M059J (cell line): ENCODE measurements at regions not wholly inside any gene's neighbourhood (a gene's known extent, or its start where the extent isn't known, plus 50 kb on each side); places are given as distances from the start of the nearest gene placed in this dataset.
"Not testable (repeated sequence)": the region's sequence is repeated elsewhere in the genome, so short reads cannot be mapped to it uniquely, and the experiment has no call there.

Source experiments
- DNase-seq: peaks from one replicate; pipeline ENCODE4 v3.0.0-alpha.2; 2012; ENCODE audit warnings: low read depth

GRCh38 chrX:1700757-1701156 lies 85.9 kb downstream of the ASMT start:
- DNase-seq = no peak

- not testable (repeated sequence) for DNase-seq
Observed at GRCh38 chrX:1701396-1701901, 86.6 kb downstream of the ASMT start.

GRCh38 chrX:1702142-1702541 lies 87.3 kb downstream of the ASMT start:
- not testable (repeated sequence) for DNase-seq

- DNase-seq = not testable (repeated sequence)
Observed at GRCh38 chrX:1702557-1702956, 87.7 kb downstream of the ASMT start.

GRCh38 chrX:1709277-1709676 lies 94.4 kb downstream of the ASMT start:
- DNase-seq = not testable (repeated sequence)

GRCh38 chrX:1713296-1713695 lies 98.4 kb downstream of the ASMT start:
- no peak for DNase-seq

- DNase-seq = no peak
Observed at GRCh38 chrX:1717373-1717772, 102.5 kb downstream of the ASMT start.

GRCh38 chrX:1719270-1719669 lies 104.4 kb downstream of the ASMT start:
- peak; percentile 64 for DNase-seq

- peak; percentile 79 for DNase-seq
Observed at GRCh38 chrX:1720836-1721235, 106.0 kb downstream of the ASMT start.

- DNase-seq = no peak
Observed at GRCh38 chrX:1725472-1725871, 110.6 kb downstream of the ASMT start.

GRCh38 chrX:1727531-1728027 lies 112.7 kb downstream of the ASMT start:
- peak; percentile 97 for DNase-seq

- DNase-seq = peak; percentile 32
Observed at GRCh38 chrX:1734806-1735205, 119.9 kb downstream of the ASMT start.

- no peak for DNase-seq
Observed at GRCh38 chrX:1741816-1742394, 127.0 kb downstream of the ASMT start.

GRCh38 chrX:1743105-1743504 lies 128.2 kb downstream of the ASMT start:
- DNase-seq = peak; percentile 90

- no peak for DNase-seq
Observed at GRCh38 chrX:1743663-1744062, 128.8 kb downstream of the ASMT start.

GRCh38 chrX:1748408-1748807 lies 133.5 kb downstream of the ASMT start:
- no peak for DNase-seq

- DNase-seq = no peak
Observed at GRCh38 chrX:1749499-1749898, 134.6 kb downstream of the ASMT start.

- DNase-seq = peak; percentile 86
Observed at GRCh38 chrX:1750267-1750666, 135.4 kb downstream of the ASMT start.

GRCh38 chrX:1751781-1752180 lies 136.9 kb downstream of the ASMT start:
- DNase-seq = peak; percentile 82

- DNase-seq = not testable (repeated sequence)
Observed at GRCh38 chrX:1752799-1753198, 137.9 kb downstream of the ASMT start.

GRCh38 chrX:1754077-1754476 lies 139.2 kb downstream of the ASMT start:
- DNase-seq = peak; percentile 92

GRCh38 chrX:1763294-1763693 lies 148.4 kb downstream of the ASMT start:
- peak; percentile 33 for DNase-seq

- peak; percentile 24 for DNase-seq
Observed at GRCh38 chrX:1764883-1765364, 150.1 kb downstream of the ASMT start.

GRCh38 chrX:1767026-1767425 lies 152.2 kb downstream of the ASMT start:
- no peak for DNase-seq
